Hematopoietic multipotent progenitor cell treated with erythropoietin and hydrocortisone succinate and interleukin-3 and kit ligand, for 6 days (in vitro differentiated cells): ENCODE measurements at regions not wholly inside any gene's neighbourhood (a gene's known extent, or its start where the extent isn't known, plus 50 kb on each side); places are given as distances from the start of the nearest gene placed in this dataset.

Source experiments
- DNase-seq: peaks from one replicate; pipeline ENCODE4 v3.0.0-alpha.2; 2015

GRCh38 chr5:108437425-108437824 lies 55.5 kb upstream of the FBXL17 start:
- DNase-seq: no peak

DNA sequence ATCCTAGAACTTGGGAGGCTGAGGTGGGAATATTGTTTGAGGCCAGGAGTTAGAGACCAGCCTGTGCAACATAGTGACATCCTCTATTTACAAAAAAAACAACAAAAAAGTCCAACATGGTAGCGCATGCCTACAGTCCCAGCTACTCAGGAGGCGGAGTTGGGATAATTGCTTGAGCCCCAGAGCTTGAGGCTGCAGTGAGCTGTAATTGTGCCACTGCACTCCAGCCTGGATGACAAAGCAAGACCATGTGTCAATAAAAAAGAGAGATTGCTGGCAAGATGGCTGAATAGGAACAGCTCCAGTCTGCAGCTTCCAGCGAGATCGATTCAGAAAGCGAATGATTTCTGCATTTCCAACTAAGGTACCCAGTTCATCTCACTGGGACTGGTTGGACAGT lies 54.8 kb upstream of the FBXL17 start:
- no peak for DNase-seq

DNA sequence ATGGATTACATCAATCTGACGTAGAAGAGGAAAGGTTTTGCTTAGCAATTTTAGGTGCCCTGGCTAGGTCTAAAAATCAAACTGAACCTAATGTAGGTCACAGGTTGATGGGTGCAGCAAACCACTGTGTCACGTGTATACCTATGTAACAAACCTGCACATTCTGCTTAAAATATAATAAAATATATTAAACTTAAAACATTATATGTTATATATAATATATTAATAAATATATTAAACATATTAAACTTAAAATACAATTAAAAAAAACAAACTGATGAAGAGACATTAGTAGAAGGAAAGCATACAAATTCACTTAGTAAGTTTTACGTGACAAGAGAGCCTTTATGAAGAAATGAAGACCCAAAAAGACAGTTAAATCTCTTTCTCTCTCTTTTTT lies 51.7 kb upstream of the FBXL17 start:
- no peak for DNase-seq

DNA sequence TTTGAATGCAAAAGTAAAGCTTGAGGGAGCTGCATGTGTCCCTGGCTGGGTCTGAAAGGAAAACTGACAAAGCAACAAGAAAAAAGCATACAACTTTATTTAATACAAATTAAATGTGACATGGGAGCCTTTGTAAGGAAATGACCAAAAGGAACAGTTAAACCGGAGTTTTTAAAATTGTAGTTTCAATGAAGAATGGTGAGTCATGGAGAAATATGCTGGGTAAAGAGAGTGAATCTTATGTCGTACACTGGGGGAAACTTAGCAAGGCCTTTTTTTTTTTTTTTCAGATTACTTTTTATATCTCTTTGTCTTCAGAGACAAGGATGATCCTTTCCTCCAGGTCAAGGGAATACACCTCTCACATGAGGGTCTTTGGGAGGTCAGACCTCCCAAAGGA lies 50.1 kb upstream of the FBXL17 start:
- no peak for DNase-seq
